ENCODE measurements at regions not wholly inside any gene's neighbourhood (a gene's known extent, or its start where the extent isn't known, plus 50 kb on each side); places are given as distances from the start of the nearest gene placed in this dataset.

GRCh38 chr9:16103620-16104397 lies 551.0 kb downstream of the CCDC171 start:
- DNase-seq (ENCODE audit: low spot score): no peak
- in situ Hi-C loops (cut with MboI; ENCODE audit: low sequenced_read_pairs, unreplicated experiment): no loop called here
- no peak for TF ChIP-seq CTCF (IDR thresholded peaks at IDR 0.05; ENCODE audit: borderline replicate concordance, control extremely low read depth, extremely low read depth, insufficient read depth, missing control alignments)

- DNase-seq (ENCODE audit: low spot score): no peak
- in situ Hi-C loops (cut with MboI; ENCODE audit: low sequenced_read_pairs, unreplicated experiment): no loop called here
- TF ChIP-seq CTCF (IDR thresholded peaks at IDR 0.05; ENCODE audit: borderline replicate concordance, control extremely low read depth, extremely low read depth, insufficient read depth, missing control alignments): no peak
Observed at GRCh38 chr9:16105168-16106020, 552.6 kb downstream of the CCDC171 start.

GRCh38 chr9:16106021-16106571 lies 553.3 kb downstream of the CCDC171 start:
- no peak for DNase-seq (ENCODE audit: low spot score)
- TF ChIP-seq CTCF (IDR thresholded peaks at IDR 0.05; ENCODE audit: borderline replicate concordance, control extremely low read depth, extremely low read depth, insufficient read depth, missing control alignments): no peak
- in situ Hi-C loops (cut with MboI; ENCODE audit: low sequenced_read_pairs, unreplicated experiment): no loop called here

- in situ Hi-C loops (cut with MboI; ENCODE audit: low sequenced_read_pairs, unreplicated experiment): no loop called here
- no peak for TF ChIP-seq CTCF (IDR thresholded peaks at IDR 0.05; ENCODE audit: borderline replicate concordance, control extremely low read depth, extremely low read depth, insufficient read depth, missing control alignments)
- no peak for DNase-seq (ENCODE audit: low spot score)
Observed at GRCh38 chr9:16112116-16112515, 559.3 kb downstream of the CCDC171 start.

- no peak for DNase-seq (ENCODE audit: low spot score)
- in situ Hi-C loops (cut with MboI; ENCODE audit: low sequenced_read_pairs, unreplicated experiment): no loop called here
- no peak for TF ChIP-seq CTCF (IDR thresholded peaks at IDR 0.05; ENCODE audit: borderline replicate concordance, control extremely low read depth, extremely low read depth, insufficient read depth, missing control alignments)
Observed at GRCh38 chr9:16115994-16116393, 563.2 kb downstream of the CCDC171 start.

- DNase-seq (ENCODE audit: low spot score): no peak
- in situ Hi-C loops (cut with MboI; ENCODE audit: low sequenced_read_pairs, unreplicated experiment): no loop called here
- no peak for TF ChIP-seq CTCF (IDR thresholded peaks at IDR 0.05; ENCODE audit: borderline replicate concordance, control extremely low read depth, extremely low read depth, insufficient read depth, missing control alignments)
Observed at GRCh38 chr9:16118043-16118442, 565.2 kb downstream of the CCDC171 start.

Measured in GM13976 (cell line).